Embryonic facial prominence (tissue), 1 donor: ENCODE measurements at regions not wholly inside any gene's neighbourhood (a gene's known extent, or its start where the extent isn't known, plus 50 kb on each side); places are given as distances from the start of the nearest gene placed in this dataset.

Experiments
- DNase-seq: peaks from one replicate; pipeline ENCODE4 v3.0.0-alpha.2; 2016; ENCODE audit errors: extremely low spot score

- no peak for DNase-seq
These were observed 478.5 kb upstream of the ID2 start for GRCh38 chr2:8203364-8203763.

GRCh38 chr2:8204711-8205110 is 477.1 kb upstream of the ID2 start:
- no peak for DNase-seq

DNA sequence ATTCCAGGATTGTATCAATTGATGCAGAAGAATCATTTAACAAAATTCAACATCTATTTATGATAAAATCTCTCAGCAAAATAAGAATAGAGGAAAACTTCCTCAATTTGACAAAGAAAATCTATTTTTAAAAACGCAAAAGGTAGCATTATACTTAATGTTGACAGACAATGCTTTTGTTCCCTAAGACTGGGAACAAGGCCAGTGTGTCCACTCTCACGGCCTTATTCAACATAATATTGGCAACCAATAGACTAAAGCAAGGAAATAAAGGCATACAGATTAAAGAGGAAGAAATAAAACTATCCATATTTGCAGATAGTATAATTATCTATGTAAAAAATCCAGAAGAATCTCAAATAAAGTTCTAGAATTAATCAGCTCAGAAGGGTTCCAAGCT is 472.4 kb upstream of the ID2 start:
- no peak for DNase-seq

- DNase-seq, result no peak
These were observed 470.5 kb upstream of the ID2 start for GRCh38 chr2:8211384-8211783.

DNA sequence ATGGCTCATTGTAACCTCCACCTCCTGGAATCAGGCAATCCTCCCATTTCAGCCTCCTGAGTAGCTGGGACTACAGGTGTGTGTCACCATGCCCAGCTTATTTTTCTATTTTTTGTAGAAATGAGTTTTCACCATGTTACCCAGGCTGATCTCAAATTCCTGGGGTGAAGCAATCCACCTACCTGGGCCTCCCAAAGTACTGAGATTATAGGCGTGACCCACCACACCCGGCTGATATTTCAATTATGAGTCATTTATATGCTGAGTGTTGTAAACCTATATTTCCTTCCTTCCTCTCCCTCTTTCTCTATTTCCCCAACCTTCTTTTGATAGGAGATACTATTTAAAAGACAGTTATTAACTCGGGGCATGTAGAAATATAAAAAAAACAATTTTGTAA is 469.6 kb upstream of the ID2 start:
- no peak for DNase-seq

DNA sequence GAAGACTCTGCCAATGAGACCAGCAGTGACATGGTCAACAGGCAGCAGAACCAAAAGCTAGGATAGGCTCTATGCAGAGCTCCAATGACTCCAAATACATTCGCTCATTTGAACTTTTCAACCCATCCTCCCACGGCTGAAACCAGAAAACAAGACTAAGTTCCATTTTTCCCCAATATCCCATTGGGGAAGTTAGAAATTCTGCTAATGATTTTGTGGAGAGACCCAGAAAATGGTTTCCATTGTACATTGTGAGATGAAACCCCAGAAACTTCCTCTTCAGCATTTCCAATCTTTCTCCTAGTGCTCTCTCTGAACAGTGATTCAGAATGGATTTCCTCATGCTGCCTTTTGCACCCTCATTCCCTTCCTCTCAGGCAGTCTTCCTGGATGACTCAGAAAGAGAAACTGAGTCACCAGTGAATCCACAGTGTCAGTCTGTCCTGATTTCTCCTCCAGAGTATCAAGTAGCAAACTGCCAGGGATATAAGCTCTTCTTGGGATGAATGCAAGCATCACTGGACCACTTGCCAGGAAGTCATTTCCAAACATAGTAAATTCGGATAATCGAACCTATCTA is 467.7 kb upstream of the ID2 start:
- DNase-seq, result no peak

DNA sequence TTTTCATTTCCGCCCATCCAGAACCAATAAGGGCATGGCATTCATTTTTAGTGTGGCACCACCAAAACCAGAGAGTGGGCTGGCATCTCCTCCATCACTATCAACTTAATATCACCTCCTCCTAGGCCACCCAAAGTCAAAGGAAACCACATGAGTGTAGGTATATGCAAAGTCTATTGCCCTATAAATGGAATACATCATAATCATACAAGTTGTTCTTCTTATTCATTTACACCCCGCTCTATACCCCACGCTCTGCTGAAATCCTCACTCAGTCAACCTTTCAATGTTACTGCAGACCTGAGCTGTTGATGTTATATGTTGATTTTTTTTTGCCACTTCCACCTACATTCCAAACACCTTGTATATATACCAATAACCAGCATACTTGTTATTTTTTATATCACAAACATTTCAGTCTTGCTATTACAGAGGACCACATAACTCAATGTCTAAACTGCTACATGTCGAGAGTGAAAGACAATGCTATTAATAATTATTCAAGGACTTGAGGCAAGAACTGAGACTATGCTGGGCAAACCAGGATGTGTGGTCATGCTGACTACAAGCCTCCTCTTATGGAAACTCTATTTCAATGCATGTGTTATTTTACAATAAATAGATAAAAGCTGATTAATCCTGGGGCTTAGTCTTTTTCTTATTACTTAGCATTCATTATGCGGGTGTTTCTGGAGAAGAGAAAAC is 466.5 kb upstream of the ID2 start:
- no peak for DNase-seq

DNA sequence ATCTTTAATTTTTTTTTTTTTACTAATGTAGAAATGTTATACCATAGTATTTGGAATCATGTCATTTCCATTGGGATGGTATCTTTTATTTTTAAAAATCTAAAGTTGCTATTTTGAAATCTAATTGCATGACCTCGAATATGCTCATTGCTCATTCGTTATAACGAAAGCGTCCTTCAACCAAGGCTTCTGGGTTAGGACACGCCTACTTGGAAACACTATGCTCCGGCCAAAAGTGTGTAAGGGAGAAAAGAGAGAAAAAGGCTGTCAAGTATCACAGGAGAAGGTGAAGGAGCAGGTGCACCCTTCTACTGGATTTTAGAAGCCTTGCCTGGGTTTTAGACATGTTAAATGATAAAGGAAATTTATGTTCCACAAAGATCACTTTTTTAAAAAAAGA is 465.9 kb upstream of the ID2 start:
- DNase-seq, result no peak

GRCh38 chr2:8216397-8216796 is 465.5 kb upstream of the ID2 start:
- DNase-seq, result no peak

DNA sequence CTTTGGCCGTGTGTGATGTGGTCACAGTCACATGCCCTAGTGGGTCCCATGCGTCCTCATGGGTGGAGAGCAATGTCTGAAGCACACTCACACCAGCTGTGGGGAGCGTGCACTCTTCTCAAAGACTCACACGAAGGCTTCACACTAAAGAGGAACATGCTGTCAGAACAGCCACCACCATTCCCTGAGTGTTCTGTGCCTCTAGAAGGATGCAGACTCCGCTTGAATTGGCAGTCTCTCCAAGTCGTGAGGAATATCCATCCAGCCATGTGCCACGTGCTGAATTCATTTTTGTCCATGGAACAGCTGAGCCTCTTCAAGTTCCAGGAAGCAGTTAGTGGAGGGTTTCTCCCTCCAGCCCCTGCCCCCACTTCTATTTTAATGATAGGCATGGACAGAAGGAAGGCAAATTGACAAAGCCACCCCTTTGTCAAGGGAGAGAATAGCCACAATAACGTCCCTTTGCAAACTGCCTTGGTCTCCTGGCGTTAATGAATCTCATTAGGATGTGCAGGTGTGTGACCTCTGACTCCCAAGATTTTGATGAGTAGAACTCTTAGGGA is 464.3 kb upstream of the ID2 start:
- DNase-seq, result no peak

- no peak for DNase-seq
These were observed 462.8 kb upstream of the ID2 start for GRCh38 chr2:8219096-8219495.

GRCh38 chr2:8219631-8220355 is 462.1 kb upstream of the ID2 start:
- no peak for DNase-seq

DNA sequence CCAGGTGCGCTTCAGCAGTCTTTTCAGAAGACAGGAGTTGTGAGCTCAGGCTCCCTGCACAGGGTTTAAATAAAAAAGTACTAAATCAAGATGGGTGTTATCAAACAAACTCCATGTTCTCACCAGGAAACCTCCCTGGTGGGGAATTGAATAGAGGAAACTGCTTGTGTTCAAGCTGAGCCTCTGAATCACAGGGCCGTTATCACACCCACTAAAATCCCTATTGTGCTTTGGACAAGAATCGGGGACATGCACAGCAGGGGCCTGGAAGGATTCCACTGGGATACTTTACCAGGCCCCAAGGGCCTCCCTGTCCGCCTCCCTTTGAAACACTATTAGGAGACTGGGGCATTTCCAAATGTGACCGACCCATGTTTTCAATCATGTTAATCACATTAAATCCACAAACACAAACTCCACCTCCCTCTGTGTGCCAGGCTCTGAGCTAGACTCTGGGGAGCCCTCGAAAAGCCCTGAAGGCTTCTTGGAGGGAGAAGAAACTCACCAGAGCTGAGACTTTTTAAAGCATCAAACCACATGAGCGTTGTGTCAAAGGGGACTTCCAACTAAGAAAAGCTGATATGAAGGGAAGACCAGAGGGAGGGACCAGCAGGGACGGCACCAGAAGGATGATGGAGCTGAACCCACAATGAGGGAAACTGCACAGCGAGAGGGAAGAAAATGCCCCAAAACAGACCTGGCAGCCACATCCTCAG is 458.7 kb upstream of the ID2 start:
- no peak for DNase-seq

DNA sequence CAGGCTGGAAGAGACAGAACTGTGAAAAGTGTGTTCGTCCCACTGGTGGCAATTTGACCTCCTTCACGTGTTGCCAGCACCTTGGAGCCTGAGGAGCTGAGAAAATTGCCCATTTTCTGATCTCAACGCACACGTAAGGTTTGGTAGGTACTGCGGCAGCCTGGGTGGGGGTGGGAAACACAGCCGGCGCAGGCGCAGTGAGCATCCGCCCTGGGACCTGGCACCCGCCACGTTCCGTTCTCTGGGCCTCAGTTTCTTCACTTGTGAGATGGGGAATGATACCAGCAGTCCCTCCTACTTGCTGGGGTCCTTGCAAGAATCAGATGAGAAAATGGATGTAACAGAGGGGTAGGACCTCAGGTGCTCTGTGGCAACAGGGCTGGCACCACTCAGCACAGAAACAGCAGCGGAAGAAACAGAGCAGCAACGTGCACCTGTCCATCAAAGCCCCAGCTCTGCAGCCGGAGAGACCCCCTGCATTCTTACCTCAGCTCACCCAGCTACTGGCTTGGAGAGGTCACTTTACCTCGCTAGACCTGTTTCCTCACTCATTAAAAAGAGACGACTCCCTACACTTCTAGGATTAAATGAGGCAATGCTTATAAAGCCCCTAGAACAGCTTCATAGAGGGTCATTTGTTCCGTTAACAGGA is 458.0 kb upstream of the ID2 start:
- DNase-seq, result no peak

DNA sequence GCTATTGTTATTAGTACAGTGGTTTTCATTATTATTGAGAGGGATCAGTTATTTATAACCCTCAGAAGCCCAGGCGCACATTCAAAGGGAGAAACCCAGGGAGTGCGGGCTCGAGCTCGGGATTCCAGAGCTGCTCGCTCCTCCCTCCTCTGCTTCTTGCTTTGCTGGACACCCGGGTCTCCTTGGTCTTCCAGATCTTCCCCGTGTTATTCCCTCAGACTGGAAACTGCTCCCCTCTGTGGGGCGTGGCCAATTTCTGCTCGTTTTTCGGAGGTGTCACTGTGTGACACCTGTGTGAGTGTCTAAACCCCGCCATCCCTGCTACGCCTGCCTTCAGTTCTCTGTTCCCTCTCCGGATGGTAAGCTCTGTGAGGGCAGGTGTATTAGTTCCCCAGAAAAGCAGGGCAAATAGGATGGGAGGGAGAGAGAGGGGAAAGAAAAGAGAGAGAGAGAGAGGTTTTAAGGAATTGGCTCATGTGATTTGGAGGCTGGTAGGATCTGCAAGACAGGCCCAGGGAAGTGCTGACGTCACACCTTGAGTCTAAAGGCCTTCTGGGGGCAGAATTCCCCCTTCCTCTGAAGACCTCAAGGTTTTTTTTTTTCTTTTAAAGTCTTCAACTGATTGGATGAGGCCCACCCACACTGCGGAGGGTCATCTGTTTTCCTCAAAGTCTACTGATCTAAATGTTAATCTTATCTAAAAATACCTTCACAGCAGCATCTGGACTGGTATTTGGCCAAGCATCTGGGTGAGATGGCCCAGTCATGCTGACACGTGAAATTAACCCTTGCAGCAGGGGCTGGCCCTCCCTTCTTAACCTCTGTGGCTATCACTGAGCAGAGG is 457.3 kb upstream of the ID2 start:
- DNase-seq, result no peak

GRCh38 chr2:8225266-8225665 is 456.6 kb upstream of the ID2 start:
- DNase-seq, result no peak

GRCh38 chr2:8225798-8226197 is 456.1 kb upstream of the ID2 start:
- no peak for DNase-seq

DNA sequence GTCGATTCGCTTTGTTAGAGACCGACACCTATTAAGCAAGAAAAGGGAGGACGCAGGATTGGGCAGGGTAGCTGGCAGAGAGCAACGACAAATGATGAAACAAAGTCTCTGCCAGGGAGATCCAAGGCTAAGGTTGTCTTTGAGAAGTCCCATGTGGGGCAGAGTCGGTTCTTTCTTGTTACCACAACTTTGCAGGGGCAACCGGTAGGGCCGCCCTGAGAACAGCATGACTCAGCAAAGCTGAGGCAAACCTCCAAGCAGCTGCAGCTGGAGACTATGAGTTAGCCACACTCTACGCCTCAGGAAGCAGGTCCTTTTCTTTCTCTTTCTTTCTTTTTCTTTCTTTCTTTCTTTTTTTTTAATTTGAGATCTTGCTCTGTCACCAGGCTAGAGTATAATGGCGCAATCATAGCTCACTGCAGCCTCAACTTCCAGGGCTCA is 452.3 kb upstream of the ID2 start:
- DNase-seq, result no peak

DNA sequence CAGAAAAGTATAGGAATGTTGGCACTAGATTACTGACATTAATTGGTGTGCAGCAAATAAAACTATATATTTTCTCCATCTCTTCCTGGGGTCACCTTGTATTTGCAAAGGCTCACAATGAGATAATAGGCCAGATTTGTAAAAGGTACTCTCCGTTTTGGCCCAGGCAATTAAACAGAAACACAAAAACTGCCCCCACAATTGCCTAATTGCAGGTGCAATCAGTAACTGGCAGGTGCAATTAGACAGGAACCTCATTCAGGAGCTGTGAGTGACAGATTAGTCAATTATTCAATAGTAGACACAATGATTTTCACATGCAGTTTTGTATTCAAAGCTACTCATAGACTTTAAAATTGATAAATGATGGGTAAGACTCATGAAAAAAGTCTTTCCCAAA is 451.4 kb upstream of the ID2 start:
- DNase-seq, result no peak

DNA sequence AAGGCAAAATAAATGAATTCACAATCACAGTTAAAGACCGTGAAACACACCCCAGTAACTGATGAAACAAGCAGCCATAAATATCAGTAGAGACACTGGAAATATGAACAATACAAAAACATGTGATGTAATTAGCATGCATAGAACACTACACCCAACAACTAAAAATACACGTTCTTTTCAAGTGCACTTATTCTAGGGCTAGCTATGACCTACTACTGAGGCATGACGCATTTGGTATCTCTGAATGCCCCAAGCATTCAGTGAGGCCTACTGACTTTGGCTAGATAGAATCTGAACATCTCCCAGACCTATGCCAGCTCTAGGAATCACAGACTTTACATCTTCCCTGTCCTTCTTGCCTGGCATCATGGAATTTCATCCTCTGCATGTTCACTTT is 450.0 kb upstream of the ID2 start:
- DNase-seq, result no peak

DNA sequence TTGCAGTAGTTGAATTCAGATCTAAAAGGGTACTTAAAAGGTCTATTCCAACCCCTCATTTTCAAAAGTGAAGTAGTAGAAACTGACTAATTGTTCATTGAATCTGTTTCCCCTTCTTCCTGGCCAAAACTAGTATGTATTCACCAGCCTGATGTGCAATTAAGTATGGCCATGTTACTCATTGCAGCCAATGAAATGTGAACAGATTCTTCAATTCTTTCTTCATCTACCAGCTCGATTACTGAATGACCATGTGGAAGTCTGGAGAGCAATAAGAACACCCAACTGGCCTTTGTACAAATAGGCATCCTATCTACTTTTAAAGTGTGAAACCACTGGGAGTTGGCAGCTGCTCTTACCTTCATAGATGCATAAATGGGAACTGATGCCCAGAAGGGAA is 449.0 kb upstream of the ID2 start:
- no peak for DNase-seq
